GM21360 (cell line): ENCODE measurements at regions not wholly inside any gene's neighbourhood (a gene's known extent, or its start where the extent isn't known, plus 50 kb on each side); places are given as distances from the start of the nearest gene placed in this dataset.
"Not testable (repeated sequence)": the region's sequence is repeated elsewhere in the genome, so short reads cannot be mapped to it uniquely, and the experiment has no call there.

Source experiments
- ATAC-seq: cut with Tn5 transposase; IDR thresholded peaks from one replicate; pipeline ENCODE4 v1.9.1; 2021; ENCODE audit warnings: mild to moderate bottlenecking, moderate library complexity; ENCODE audit not compliant: unreplicated experiment

DNA sequence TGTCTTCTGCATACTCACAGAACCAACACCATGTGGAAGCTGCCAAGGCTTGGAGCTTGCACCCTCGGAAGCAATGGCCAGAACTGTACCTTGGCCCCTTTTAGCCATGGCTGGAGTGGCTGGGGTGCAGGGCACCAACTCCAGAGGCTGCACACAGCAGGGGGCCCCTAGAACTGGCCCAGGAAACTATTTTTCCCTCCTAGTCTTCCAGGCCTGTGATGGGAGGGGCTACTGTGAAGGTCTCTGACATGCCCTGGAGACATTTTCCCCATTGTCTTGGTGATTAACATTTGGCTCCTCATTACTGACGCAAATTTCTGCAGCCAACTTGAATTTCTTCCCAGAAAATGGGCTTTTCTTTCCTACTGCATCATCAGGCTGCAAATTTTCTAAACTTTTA is 248.6 kb upstream of the RHOBTB1 start:
- not testable (repeated sequence) for ATAC-seq

GRCh38 chr10:61192042-61192441 is 248.1 kb upstream of the RHOBTB1 start:
- ATAC-seq = no peak

GRCh38 chr10:61189912-61190311 is 245.9 kb upstream of the RHOBTB1 start:
- ATAC-seq = no peak

DNA sequence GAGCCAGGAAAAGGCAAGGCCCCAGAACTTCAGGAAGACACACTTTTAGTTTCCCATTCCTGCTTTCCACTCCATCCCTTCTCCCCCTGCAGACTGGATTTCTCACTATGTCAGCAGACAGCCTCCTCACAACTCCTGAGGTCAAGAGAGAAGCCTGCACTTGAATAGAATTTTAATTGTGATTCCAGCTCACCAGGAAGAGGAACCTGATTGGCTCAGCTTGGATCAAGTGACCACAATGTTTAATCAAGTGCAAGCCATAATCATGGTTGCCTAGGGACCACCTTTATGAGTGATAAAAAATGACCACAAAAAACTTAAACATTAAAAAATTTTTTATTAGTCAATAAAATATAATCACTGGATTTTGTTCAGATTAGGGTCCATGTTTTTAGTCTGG is 244.7 kb upstream of the RHOBTB1 start:
- no peak for ATAC-seq

- no peak for ATAC-seq
Measured at GRCh38 chr10:61188101-61188500, 244.1 kb upstream of the RHOBTB1 start.

DNA sequence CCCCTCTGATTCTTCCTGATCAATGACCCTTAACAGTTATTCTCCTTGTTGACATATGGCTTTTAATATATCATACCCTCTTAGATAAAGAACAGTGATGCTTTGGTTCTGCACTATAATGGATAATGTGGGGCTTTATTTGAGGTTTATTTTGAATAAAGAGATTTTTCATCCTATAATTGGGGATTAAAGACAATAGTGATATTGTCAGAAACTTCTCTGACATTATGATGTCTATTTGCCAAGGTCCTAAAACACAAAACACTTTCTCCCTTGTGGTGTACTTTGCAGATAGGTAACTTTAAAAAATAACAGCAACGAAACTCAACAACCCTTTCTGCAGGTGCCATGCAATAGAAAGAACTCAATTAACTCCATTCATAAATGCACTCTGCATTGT is 243.6 kb upstream of the RHOBTB1 start:
- ATAC-seq = no peak

- ATAC-seq = no peak
Measured at GRCh38 chr10:61186408-61186807, 242.4 kb upstream of the RHOBTB1 start.

GRCh38 chr10:61184429-61184828 is 240.4 kb upstream of the RHOBTB1 start:
- no peak for ATAC-seq

- no peak for ATAC-seq
Measured at GRCh38 chr10:61183967-61184366, 240.0 kb upstream of the RHOBTB1 start.

DNA sequence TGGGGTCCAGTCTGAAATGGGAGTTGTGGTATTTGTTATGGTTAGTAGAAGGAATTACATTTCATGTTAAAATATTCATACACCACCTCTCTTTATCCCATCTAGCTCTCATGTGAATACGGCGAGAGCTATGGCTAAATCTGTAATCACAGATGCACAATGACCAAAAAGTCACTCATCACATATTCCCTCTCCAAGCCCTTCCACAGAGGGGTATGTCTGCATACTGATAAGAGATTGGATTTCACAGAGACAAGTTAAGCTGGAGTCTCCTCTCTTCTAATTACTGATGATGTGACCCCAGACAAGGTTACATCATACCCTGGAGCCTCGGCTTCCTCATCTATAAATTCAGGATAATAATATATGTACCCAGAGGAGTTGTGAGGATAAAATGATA is 237.8 kb upstream of the RHOBTB1 start:
- no peak for ATAC-seq

DNA sequence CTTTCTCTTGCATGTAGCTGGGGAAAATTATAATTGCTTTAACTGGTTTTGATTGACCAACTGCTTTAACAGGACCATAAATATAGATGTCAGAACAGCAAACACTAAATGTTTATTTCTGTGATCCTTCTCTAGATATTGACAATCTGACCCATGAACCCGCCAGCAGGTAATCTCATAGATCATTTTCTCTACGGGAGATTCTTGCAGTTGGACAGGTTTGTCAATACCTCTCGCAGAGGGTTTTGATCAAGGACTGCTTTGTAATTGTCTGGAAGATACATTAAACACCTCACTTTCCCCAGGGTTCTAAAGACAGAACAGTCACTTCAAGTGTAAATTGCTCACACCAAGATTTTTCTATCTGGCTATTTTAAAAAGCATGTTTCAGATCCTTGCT is 235.8 kb upstream of the RHOBTB1 start:
- no peak for ATAC-seq

DNA sequence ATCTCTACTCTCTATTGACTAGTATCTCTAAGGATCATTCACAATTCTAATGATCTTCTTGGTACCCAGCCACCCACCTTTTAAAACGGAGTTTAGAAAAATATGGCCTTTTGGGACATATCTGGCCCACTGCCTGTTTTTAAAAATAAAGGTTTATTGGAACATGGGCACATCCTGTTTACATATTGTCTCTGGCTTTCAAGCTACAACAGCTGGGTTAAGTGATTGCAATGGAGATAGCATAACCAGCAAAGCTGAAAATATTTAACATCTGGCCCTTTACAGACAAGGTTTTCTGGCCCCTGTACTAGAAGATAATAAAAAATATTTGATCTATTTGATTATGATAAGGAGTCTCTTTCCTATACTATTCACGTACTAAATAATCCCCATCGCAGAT is 232.4 kb upstream of the RHOBTB1 start:
- no peak for ATAC-seq

- no peak for ATAC-seq
Measured at GRCh38 chr10:61175316-61175715, 231.3 kb upstream of the RHOBTB1 start.

GRCh38 chr10:61173450-61173849 is 229.5 kb upstream of the RHOBTB1 start:
- ATAC-seq = no peak

DNA sequence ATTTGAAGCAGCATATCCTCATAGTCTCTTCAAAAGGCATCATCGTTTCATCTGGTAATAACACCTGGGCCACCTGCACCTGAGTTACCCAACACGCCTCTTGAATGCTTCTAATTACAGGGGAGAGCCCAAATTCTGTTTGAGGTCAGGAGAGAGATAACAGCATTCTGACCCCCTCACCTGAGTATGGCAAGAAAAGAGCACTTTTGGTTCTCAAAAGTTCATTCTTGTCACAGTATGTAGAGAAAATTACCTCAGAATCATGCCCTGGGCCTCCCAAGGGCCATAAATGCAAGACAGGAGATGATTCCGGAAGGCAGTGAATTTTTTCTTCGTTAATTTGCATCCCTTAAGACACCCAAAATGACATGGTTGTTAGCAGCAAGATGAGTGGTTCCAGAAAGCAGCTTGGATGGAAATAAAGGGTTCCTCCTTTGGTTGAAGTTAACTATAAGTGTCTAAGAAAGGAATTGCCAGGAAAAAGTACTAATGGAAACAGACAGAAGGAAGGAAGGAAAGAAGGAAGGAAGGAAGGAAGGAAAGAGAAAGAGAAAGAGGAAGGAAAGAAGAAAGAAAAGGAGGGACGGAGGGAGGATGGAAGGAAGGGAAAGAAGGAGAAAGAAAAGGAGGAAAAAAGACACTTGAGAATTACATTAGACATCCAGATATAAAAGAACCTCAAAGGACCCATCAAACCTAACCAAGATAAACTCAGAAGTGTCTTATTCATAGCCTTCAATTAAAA is 228.4 kb upstream of the RHOBTB1 start:
- ATAC-seq = no peak

GRCh38 chr10:61170594-61170993 is 226.6 kb upstream of the RHOBTB1 start:
- ATAC-seq = no peak

- ATAC-seq = no peak
Measured at GRCh38 chr10:61169294-61169693, 225.3 kb upstream of the RHOBTB1 start.

DNA sequence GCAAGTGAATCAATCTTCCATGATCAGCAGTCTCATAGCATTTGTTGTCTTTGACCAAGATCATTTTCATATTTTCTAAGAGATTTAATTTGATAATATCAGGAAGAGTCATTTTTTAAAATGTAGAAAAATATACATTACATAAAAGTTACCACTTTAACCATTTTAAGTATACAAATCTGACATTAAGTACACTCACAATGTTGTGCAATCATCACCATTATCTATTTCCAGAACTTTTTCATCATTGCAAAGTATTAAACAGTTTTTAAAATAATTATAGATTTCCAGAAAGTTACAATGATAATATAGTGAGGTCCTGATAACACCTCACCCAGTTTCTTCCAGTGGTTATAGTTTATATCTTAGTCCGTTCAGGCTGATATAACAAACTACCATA is 222.5 kb upstream of the RHOBTB1 start:
- no peak for ATAC-seq

GRCh38 chr10:61166065-61166464 is 222.1 kb upstream of the RHOBTB1 start:
- ATAC-seq = no peak

DNA sequence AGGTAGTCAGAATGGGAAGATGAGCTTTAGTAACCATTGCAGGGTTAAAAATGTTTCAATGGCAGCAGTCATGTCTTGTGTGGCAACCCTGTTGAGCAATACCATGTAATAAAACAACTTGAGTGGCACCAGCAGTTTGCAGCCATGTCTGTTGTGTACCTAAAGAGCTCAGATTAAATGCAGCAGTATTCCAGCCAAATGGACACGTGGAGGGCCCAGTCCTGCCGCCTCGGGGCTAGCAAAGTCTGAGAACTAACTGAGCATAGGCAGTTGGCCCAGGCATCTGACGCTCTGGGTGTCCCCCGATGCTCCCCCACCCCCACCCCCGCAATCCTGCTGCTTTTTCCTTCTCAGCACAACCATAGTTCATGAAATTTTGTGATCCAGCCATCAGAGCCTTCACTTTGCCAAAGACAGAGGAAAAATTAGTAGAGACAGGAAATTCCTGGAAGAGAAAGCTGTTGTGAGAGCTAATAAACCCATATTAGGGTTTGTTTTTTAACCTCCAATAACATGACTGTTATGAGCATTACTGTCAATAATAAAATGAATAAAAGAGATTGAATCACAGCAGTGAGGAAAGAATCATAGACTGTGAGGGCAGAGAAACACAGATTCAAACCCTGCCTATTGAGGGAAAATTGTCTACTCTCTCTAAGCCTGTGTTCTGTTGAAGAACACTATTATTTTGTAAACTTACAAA is 220.6 kb upstream of the RHOBTB1 start:
- ATAC-seq = no peak

DNA sequence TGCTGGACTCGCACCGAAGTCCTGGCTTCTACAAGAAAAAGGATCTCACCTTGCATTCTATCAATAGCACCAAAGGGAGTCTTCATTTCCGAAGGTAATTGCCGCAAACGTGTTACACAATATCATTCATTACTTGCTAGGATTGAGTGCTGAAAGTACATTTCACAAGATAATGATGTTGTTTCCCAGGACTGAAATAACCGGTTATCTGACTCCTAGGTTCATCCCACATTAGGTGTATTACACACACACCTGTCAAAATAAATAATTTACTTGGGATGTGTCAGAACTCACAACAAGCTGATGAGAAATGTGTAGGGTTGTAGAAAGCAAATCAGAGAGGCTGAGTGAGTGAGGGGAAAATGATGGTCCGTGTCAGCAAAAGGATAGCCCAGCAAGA is 219.4 kb upstream of the RHOBTB1 start:
- ATAC-seq = no peak

DNA sequence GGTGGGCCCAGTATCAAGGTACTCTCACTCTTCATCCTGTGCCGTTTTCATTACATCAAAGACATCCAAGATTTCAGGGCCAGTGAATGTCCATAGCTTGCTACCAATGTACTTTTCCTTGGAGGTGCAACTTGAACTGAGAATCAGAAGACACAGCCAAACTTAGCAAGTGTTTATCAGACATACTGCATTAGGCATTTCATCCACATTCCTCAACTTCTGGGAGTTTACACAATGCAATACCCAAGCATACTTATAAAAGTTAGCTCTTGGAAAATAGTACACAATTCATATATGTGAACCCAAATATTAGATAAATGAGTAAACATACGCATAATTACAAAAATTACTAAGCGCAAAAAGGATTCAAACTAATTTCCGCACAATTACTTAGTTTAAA is 216.3 kb upstream of the RHOBTB1 start:
- ATAC-seq = no peak

- ATAC-seq = no peak
Measured at GRCh38 chr10:61159253-61159652, 215.3 kb upstream of the RHOBTB1 start.
